Suprapubic skin (tissue), 4 donors: ENCODE measurements at regions not wholly inside any gene's neighbourhood (a gene's known extent, or its start where the extent isn't known, plus 50 kb on each side); places are given as distances from the start of the nearest gene placed in this dataset.

ENCODE experiments used
- DNase-seq, 2 donors: peaks; one replicate each; pipeline ENCODE4 v3.0.0-alpha.2; 2019; ENCODE audit warnings: low spot score in 2 of 2
- H3K27ac ChIP-seq: fragments of 200-600 bp; sonication (generic); one replicate; pipeline ENCODE4 v1.5.1; 2019
- H3K27me3 ChIP-seq: fragments of 200-600 bp; sonication (generic); one replicate; pipeline ENCODE4 v1.5.1; 2019
- H3K36me3 ChIP-seq: fragments of 200-600 bp; sonication (generic); one replicate; pipeline ENCODE4 v1.5.1; 2019
- H3K4me1 ChIP-seq: fragments of 200-600 bp; sonication (generic); one replicate; pipeline ENCODE4 v1.5.1; 2019
- H3K4me3 ChIP-seq: fragments of 200-600 bp; sonication (generic); one replicate; pipeline ENCODE4 v1.5.1; 2019; ENCODE audit warnings: mild to moderate bottlenecking
- H3K9me3 ChIP-seq: fragments of 200-600 bp; sonication (generic); one replicate; pipeline ENCODE4 v1.5.1; 2019
- CTCF ChIP-seq, 2 donors: fragments of 200-600 bp in 1 of 2; fragments of 450-650 bp in 1 of 2; sonication (generic) in 1 of 2; IDR thresholded peaks; one replicate each; pipeline ENCODE4 v1.5.1; 2016 to 2019; ENCODE audit warnings: antibody characterized with exemption in 2 of 2, mild to moderate bottlenecking in 1 of 2, moderate library complexity in 1 of 2
- EP300 ChIP-seq: sonication (generic); formaldehyde crosslinking; IDR thresholded peaks from one replicate; pipeline ENCODE4 v1.6.1; 2017; ENCODE audit warnings: antibody characterized with exemption
- POLR2A ChIP-seq, 2 donors: fragments of 450-650 bp; IDR thresholded peaks; one replicate each; pipeline ENCODE4 v1.6.1; 2017; ENCODE audit warnings: antibody characterized with exemption in 2 of 2, mild to moderate bottlenecking in 2 of 2, moderate library complexity in 2 of 2
- POLR2AphosphoS5 ChIP-seq, 3 donors: sonication (generic); formaldehyde crosslinking; IDR thresholded peaks; one replicate each; pipeline ENCODE4 v1.6.1; 2017; ENCODE audit warnings: antibody characterized with exemption in 3 of 3
- WGBS: methylation state at CpG from one replicate; pipeline ENCODE4 v1.1.5; 2018; 5-methylcytosine and 5-hydroxymethylcytosine counted together

GRCh38 chr1:30186586-30186985 is 536.8 kb downstream of the MATN1 start:
- Histone ChIP-seq H3K27ac (no peak overlapping the region), H3K36me3 (no peaks in the 10 kb centered on the region), H3K4me3 (no peak overlapping the region), H3K4me1 (peaks cover 15% of the 10 kb centered on the region), H3K9me3 (no peaks in the 10 kb centered on the region), H3K27me3 (peaks cover 22% of the 10 kb centered on the region)
- DNase-seq = peak in 1 of 2 donors; percentile 29
- no peak for TF ChIP-seq CTCF (IDR thresholded peaks at IDR 0.05)
- no peak for TF ChIP-seq POLR2A (IDR thresholded peaks at IDR 0.05)
- no peak for TF ChIP-seq POLR2AphosphoS5 (IDR thresholded peaks at IDR 0.05)
- no peak for TF ChIP-seq EP300
- 83% methylated on average over 4 of the region's 4 CpGs for WGBS

- H3K9me3 ChIP-seq = no peaks in the 10 kb centered on the region
- DNase-seq = peak in 1 of 2 donors; percentile 34
- H3K4me3 ChIP-seq = no peak overlapping the region
- no peak overlapping the region for H3K27ac ChIP-seq
- WGBS = 36% methylated on average over 6 of the region's 6 CpGs
- no peaks in the 10 kb centered on the region for H3K36me3 ChIP-seq
- TF ChIP-seq EP300 = no peak
- TF ChIP-seq CTCF (IDR thresholded peaks at IDR 0.05) = no peak
- TF ChIP-seq POLR2AphosphoS5 (IDR thresholded peaks at IDR 0.05) = no peak
- TF ChIP-seq POLR2A (IDR thresholded peaks at IDR 0.05) = no peak
- peaks cover 22% of the 10 kb centered on the region for H3K27me3 ChIP-seq
- H3K4me1 ChIP-seq = peaks cover 12% of the 10 kb centered on the region
Observed at GRCh38 chr1:30185809-30186208, 537.6 kb downstream of the MATN1 start.

- Histone ChIP-seq H3K4me1 (peaks cover 7% of the 10 kb centered on the region), H3K27me3 (peaks cover 22% of the 10 kb centered on the region), H3K27ac (no peak overlapping the region), H3K9me3 (no peaks in the 10 kb centered on the region), H3K4me3 (no peak overlapping the region), H3K36me3 (no peaks in the 10 kb centered on the region)
- peak in 1 of 2 donors; percentile 12 for DNase-seq
- 95% methylated on average over 4 of the region's 4 CpGs for WGBS
- TF ChIP-seq CTCF (IDR thresholded peaks at IDR 0.05) = no peak
- TF ChIP-seq POLR2AphosphoS5 (IDR thresholded peaks at IDR 0.05) = no peak
- TF ChIP-seq EP300 = no peak
- TF ChIP-seq POLR2A (IDR thresholded peaks at IDR 0.05) = no peak
Observed at GRCh38 chr1:30185313-30185712, 538.1 kb downstream of the MATN1 start.

GRCh38 chr1:30184393-30185141 is 538.8 kb downstream of the MATN1 start:
- H3K36me3 ChIP-seq = no peaks in the 10 kb centered on the region
- TF ChIP-seq POLR2AphosphoS5 (IDR thresholded peaks at IDR 0.05) (no peak), EP300 (no peak), POLR2A (IDR thresholded peaks at IDR 0.05) (no peak), CTCF (IDR thresholded peaks at IDR 0.05) (no peak)
- DNase-seq = peak in 1 of 2 donors; percentile 53
- H3K27ac ChIP-seq = no peak overlapping the region
- H3K4me1 ChIP-seq = no peaks in the 10 kb centered on the region
- H3K27me3 ChIP-seq = peaks cover 22% of the 10 kb centered on the region
- H3K9me3 ChIP-seq = no peaks in the 10 kb centered on the region
- no peak overlapping the region for H3K4me3 ChIP-seq
- WGBS = 53% methylated on average over 1 of the region's 1 CpG

GRCh38 chr1:30183895-30184294 is 539.5 kb downstream of the MATN1 start:
- peak in 1 of 2 donors; percentile 64 for DNase-seq
- 69% methylated on average over 4 of the region's 5 CpGs for WGBS
- H3K36me3 ChIP-seq = no peaks in the 10 kb centered on the region

More at GRCh38 chr1:30183895-30184294, 539.5 kb downstream of the MATN1 start:
- H3K9me3 ChIP-seq = no peaks in the 10 kb centered on the region
- H3K4me1 ChIP-seq = no peaks in the 10 kb centered on the region
- TF ChIP-seq EP300 (no peak), POLR2A (IDR thresholded peaks at IDR 0.05) (no peak), CTCF (IDR thresholded peaks at IDR 0.05) (no peak), POLR2AphosphoS5 (IDR thresholded peaks at IDR 0.05) (no peak)
- peaks cover 22% of the 10 kb centered on the region for H3K27me3 ChIP-seq
- no peak overlapping the region for H3K4me3 ChIP-seq
- H3K27ac ChIP-seq = no peak overlapping the region
